ENCODE measurements at regions not wholly inside any gene's neighbourhood (a gene's known extent, or its start where the extent isn't known, plus 50 kb on each side); places are given as distances from the start of the nearest gene placed in this dataset.

DNA sequence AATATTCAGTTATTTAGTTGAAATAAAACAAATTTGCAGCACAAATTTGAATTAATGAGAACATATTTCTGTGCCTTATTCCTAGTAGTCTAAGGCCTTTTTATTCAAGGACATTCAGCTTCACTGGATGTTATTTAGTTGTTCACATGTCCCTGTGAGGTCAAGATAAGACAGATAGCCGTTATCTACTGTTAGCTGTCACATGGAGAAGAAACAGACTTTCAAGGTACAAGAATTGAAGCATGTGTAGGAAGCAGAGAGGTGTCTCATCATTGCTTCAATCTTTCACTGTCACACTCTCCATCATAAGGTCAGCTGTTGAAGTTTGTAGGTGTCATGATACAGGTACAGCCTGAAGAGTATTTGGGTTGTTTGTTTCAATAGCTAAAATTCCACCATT is 112.9 kb upstream of the JAG1 start:
- TF ChIP-seq, protein P1, sequence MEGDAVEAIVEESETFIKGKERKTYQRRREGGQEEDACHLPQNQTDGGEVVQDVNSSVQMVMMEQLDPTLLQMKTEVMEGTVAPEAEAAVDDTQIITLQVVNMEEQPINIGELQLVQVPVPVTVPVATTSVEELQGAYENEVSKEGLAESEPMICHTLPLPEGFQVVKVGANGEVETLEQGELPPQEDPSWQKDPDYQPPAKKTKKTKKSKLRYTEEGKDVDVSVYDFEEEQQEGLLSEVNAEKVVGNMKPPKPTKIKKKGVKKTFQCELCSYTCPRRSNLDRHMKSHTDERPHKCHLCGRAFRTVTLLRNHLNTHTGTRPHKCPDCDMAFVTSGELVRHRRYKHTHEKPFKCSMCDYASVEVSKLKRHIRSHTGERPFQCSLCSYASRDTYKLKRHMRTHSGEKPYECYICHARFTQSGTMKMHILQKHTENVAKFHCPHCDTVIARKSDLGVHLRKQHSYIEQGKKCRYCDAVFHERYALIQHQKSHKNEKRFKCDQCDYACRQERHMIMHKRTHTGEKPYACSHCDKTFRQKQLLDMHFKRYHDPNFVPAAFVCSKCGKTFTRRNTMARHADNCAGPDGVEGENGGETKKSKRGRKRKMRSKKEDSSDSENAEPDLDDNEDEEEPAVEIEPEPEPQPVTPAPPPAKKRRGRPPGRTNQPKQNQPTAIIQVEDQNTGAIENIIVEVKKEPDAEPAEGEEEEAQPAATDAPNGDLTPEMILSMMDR (IDR thresholded peaks at IDR 0.05) = no peak
- TF ChIP-seq EP300 (IDR thresholded peaks at IDR 0.05) = no peak
- no peak for TF ChIP-seq POLR2A (IDR thresholded peaks at IDR 0.05)

Data from sigmoid colon (tissue), 4 donors.